GM12878 (cell line): ENCODE measurements at regions not wholly inside any gene's neighbourhood (a gene's known extent, or its start where the extent isn't known, plus 50 kb on each side); places are given as distances from the start of the nearest gene placed in this dataset.

Experiments used
- ATAC-seq: fragments of 200-7000 bp; cut with Tn5 transposase; 3 replicates; pipeline ENCODE4 v1.9.1; 2020; ENCODE audit warnings: mild to moderate bottlenecking, moderate library complexity
- BruUV-seq: library from RNA; stranded (reverse); fragments of 400-500 nt; replicated peaks from 2 replicates; lab custom pipeline; 2021; lab: Mats Ljungman, UMichigan
- CTCF ChIA-PET: fragments of 300-600 bp; sonication (Branson Sonifier 250); formaldehyde crosslinking; extraction: SDS; loops from one replicate; lab custom pipeline; 2021; ENCODE audit warnings: inconsistent platforms; lab: Yijun Ruan, JAX
- POLR2A ChIA-PET: fragments of 350-600 bp; formaldehyde crosslinking; extraction: SDS; loops from one replicate; lab custom pipeline; 2021; ENCODE audit warnings: inconsistent platforms; lab: Charles Lee
- RAD21 ChIA-PET: fragments of 300-600 bp; sonication (Branson Sonifier 250); formaldehyde crosslinking; loops from one replicate; lab custom pipeline; 2023; ENCODE audit warnings: antibody characterized with exemption; ENCODE audit not compliant: unreplicated experiment; lab: Charles Lee
- SMC1A ChIA-PET: fragments of 300-600 bp; sonication (Branson Sonifier 250); formaldehyde crosslinking; loops from one replicate; lab custom pipeline; 2023; ENCODE audit not compliant: unreplicated experiment, uncharacterized antibody; lab: Charles Lee
- DNase-seq: peaks from one replicate; pipeline ENCODE4 v3.0.0-alpha.2; 2011; ENCODE audit warnings: low read depth, low spot score
- FAIRE-seq: peaks from 3 replicates; lab custom pipeline; 2011; peaks lifted over from hg19 to GRCh38; lab: Jason Lieb, UNC
- H2AFZ ChIP-seq: 2 replicates; pipeline ENCODE4 v1.6.0; 2011; ENCODE audit warnings: low read depth, low read length, control low read depth; ENCODE audit not compliant: control insufficient read depth
- H3K27ac ChIP-seq: 2 replicates; pipeline ENCODE4 v1.5.1; 2011; ENCODE audit warnings: control low read depth; ENCODE audit not compliant: control insufficient read depth, insufficient read depth
- H3K27me3 ChIP-seq, 2 experiments: replicated peaks in 1 of 2; 2 replicates each; pipeline versions ENCODE4 v1.6.0 to v1.6.1; 2011; ENCODE audit warnings: low read length in 1 of 2; ENCODE audit not compliant: control insufficient read depth in 2 of 2, insufficient read depth in 2 of 2
- H3K36me3 ChIP-seq, 2 experiments: 2 replicates each; pipeline ENCODE4 v1.5.1; 2011; ENCODE audit warnings: low read length in 1 of 2; ENCODE audit not compliant: control insufficient read depth in 2 of 2, insufficient read depth in 2 of 2
- H3K4me1 ChIP-seq: 2 replicates; pipeline ENCODE4 v1.6.1; 2011; ENCODE audit warnings: mild to moderate bottlenecking, low read length, moderate library complexity, mixed read lengths; ENCODE audit not compliant: control insufficient read depth, insufficient read depth
- H3K4me2 ChIP-seq: 2 replicates; pipeline ENCODE4 v1.6.0; 2011; ENCODE audit warnings: control low read depth; ENCODE audit not compliant: control insufficient read depth, insufficient read depth
- H3K4me3 ChIP-seq: fragments of 200-600 bp; sonication (generic); 2 replicates; pipeline ENCODE4 v1.5.1; 2016
- H3K79me2 ChIP-seq: 2 replicates; pipeline ENCODE4 v1.6.0; 2011; ENCODE audit warnings: low read length; ENCODE audit not compliant: control insufficient read depth, insufficient read depth
- H3K9ac ChIP-seq: 2 replicates; pipeline ENCODE4 v1.8.0; 2011; ENCODE audit warnings: low read length, control low read depth, mixed read lengths; ENCODE audit not compliant: control insufficient read depth, insufficient read depth
- H3K9me3 ChIP-seq: replicated peaks from 3 replicates; pipeline ENCODE4 v1.5.1; 2011; ENCODE audit warnings: mild to moderate bottlenecking, low read length; ENCODE audit not compliant: control insufficient read depth, insufficient read depth
- H4K20me1 ChIP-seq: 2 replicates; pipeline ENCODE4 v1.6.0; 2011; ENCODE audit not compliant: control insufficient read depth, insufficient read depth
- ASH2L ChIP-seq: fragments of 300-600, 200-600 bp; sonication (generic); IDR thresholded peaks from 2 replicates; pipeline ENCODE4 v1.6.1; 2017; ENCODE audit warnings: low read depth, mild to moderate bottlenecking, borderline replicate concordance
- CHD1 ChIP-seq: IDR thresholded peaks from 2 replicates; pipeline ENCODE4 v1.6.1; 2012; ENCODE audit warnings: low read depth, low read length, improper control_type of control experiment
- EZH2 ChIP-seq: IDR thresholded peaks from 2 replicates; pipeline ENCODE4 v1.6.1; 2012; ENCODE audit warnings: low read depth, mild to moderate bottlenecking, control low read depth, inconsistent platforms, low read length, borderline replicate concordance; ENCODE audit not compliant: control insufficient read depth
- GATAD2B ChIP-seq: fragments of 450-650 bp; conservative IDR thresholded peaks from 2 replicates; pipeline ENCODE4 v1.6.1; 2017; ENCODE audit warnings: low read depth, mild to moderate bottlenecking, moderate library complexity
- MTA3 ChIP-seq: IDR thresholded peaks from 2 replicates; pipeline ENCODE4 v1.6.1; 2012; ENCODE audit warnings: low read length, inconsistent platforms, borderline replicate concordance
- POU2F2 ChIP-seq: IDR thresholded peaks from 3 replicates; pipeline ENCODE4 v1.6.1; 2011; ENCODE audit warnings: low read depth, mild to moderate bottlenecking, low read length, borderline replicate concordance
- SMARCA5 ChIP-seq: fragments of 450-650 bp; IDR thresholded peaks from 2 replicates; pipeline ENCODE4 v1.6.1; 2017; ENCODE audit warnings: mild to moderate bottlenecking
- SREBF2 ChIP-seq: IDR thresholded peaks from 2 replicates; pipeline ENCODE4 v1.6.1; 2012; ENCODE audit warnings: mild to moderate bottlenecking, low read length
- YBX1 ChIP-seq: fragments of 450-650 bp; IDR thresholded peaks from 2 replicates; pipeline ENCODE4 v1.6.1; 2016; ENCODE audit warnings: antibody characterized with exemption
- WGBS: methylation state at CpG from one replicate; pipeline ENCODE4 v1.1.6; 2016; ENCODE audit warnings: low lambda C conversion rate; ENCODE audit not compliant: insufficient replicate concordance, insufficient coverage; ENCODE audit errors: missing lambda C conversion rate; 5-methylcytosine and 5-hydroxymethylcytosine counted together
- in situ Hi-C: fragments of 300-500 bp; cut with MboI; formaldehyde crosslinking; loops from 9 replicates; pipeline ENCODE4 v1.14.3; 2018; ENCODE audit warnings: mixed read lengths
- intact Hi-C: fragments of 100-400 bp; cut with micrococcal nuclease; formaldehyde crosslinking; loops from one replicate; pipeline ENCODE4 v1.14.2; 2022; ENCODE audit not compliant: unreplicated experiment
- TF ChIP-seq, protein P1 (sequence below): fragments of 450-650 bp; IDR thresholded peaks from 2 replicates; pipeline ENCODE4 v1.6.1; 2017; ENCODE audit warnings: antibody characterized with exemption, mild to moderate bottlenecking, moderate library complexity

DNA sequence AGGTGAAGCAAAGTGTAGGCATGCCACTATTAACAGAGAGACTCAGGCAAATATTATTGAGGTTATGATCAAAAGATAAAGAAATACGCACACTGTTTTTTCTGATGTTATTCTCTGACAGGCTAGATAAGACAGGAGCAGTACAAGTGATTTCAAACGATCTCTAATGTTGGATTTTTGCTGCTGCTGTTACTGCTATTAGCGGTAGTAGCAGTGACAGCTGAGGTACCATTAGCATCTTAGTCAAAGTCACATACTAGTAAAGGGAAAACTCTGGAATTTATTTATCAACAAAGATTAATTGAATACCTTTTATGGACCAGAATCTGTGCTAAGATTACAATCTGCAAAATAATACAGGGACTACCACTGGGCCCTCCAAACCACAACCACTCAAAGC lies 362.4 kb upstream of the CDH6 start:
- Histone ChIP-seq H3K4me1 (no peaks in the 10 kb centered on the region), H3K9ac (no peak overlapping the region), H3K36me3 (no peaks in the 10 kb centered on the region), H2AFZ (no peak overlapping the region), H3K79me2 (no peaks in the 10 kb centered on the region), H3K27ac (no peak overlapping the region), H3K4me2 (no peak overlapping the region), H4K20me1 (no peaks in the 10 kb centered on the region), H3K4me3 (no peak overlapping the region), H3K9me3 (no peaks in the 10 kb centered on the region), H3K27me3 (no peaks in the 10 kb centered on the region)
- ChIA-PET RAD21 (no interaction called here), POLR2A (no interaction called here), CTCF (no interaction called here), SMC1A (no interaction called here)
- BruUV-seq = no TSS peak
- intact Hi-C loops (no loop called here), in situ Hi-C loops (no loop called here)
- no peak for TF ChIP-seq ASH2L
- TF ChIP-seq SMARCA5 = no peak
- no peak for TF ChIP-seq EZH2
- no peak for TF ChIP-seq MTA3
- no peak for TF ChIP-seq CHD1
- TF ChIP-seq GATAD2B = no peak
- no peak for TF ChIP-seq YBX1
- no peak for TF ChIP-seq POU2F2
- TF ChIP-seq, protein P1, sequence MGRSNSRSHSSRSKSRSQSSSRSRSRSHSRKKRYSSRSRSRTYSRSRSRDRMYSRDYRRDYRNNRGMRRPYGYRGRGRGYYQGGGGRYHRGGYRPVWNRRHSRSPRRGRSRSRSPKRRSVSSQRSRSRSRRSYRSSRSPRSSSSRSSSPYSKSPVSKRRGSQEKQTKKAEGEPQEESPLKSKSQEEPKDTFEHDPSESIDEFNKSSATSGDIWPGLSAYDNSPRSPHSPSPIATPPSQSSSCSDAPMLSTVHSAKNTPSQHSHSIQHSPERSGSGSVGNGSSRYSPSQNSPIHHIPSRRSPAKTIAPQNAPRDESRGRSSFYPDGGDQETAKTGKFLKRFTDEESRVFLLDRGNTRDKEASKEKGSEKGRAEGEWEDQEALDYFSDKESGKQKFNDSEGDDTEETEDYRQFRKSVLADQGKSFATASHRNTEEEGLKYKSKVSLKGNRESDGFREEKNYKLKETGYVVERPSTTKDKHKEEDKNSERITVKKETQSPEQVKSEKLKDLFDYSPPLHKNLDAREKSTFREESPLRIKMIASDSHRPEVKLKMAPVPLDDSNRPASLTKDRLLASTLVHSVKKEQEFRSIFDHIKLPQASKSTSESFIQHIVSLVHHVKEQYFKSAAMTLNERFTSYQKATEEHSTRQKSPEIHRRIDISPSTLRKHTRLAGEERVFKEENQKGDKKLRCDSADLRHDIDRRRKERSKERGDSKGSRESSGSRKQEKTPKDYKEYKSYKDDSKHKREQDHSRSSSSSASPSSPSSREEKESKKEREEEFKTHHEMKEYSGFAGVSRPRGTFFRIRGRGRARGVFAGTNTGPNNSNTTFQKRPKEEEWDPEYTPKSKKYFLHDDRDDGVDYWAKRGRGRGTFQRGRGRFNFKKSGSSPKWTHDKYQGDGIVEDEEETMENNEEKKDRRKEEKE = no peak
- TF ChIP-seq SREBF2 = no peak
- no peak for ATAC-seq
- no peak for FAIRE-seq
- WGBS = 11% methylated on average over 3 of the region's 3 CpGs
- no peak for DNase-seq
